ENCODE measurements at regions not wholly inside any gene's neighbourhood (a gene's known extent, or its start where the extent isn't known, plus 50 kb on each side); places are given as distances from the start of the nearest gene placed in this dataset.
"Not testable (repeated sequence)": the region's sequence is repeated elsewhere in the genome, so short reads cannot be mapped to it uniquely, and the experiment has no call there.

DNA sequence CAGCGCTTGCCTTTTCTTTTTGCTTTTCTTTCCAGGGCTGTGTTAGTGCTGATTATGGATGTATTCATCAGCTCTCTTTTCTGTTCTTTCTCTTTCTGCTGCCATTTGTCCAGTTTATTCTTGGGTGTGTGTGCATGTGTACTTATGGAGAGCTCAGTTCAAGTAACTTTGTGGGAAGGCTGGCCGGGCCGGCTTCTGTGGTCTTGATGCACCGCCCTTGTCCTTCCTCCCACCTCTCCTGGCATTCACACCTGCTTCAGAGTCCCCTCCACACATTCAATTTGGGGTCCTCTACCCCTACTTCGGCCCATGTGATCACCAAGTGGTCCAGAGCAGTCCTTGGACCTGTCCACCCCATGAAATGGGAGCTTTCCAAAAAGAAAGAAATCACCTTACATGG, 202.7 kb downstream of the BCL2L11 start:
- TF ChIP-seq, protein P1, sequence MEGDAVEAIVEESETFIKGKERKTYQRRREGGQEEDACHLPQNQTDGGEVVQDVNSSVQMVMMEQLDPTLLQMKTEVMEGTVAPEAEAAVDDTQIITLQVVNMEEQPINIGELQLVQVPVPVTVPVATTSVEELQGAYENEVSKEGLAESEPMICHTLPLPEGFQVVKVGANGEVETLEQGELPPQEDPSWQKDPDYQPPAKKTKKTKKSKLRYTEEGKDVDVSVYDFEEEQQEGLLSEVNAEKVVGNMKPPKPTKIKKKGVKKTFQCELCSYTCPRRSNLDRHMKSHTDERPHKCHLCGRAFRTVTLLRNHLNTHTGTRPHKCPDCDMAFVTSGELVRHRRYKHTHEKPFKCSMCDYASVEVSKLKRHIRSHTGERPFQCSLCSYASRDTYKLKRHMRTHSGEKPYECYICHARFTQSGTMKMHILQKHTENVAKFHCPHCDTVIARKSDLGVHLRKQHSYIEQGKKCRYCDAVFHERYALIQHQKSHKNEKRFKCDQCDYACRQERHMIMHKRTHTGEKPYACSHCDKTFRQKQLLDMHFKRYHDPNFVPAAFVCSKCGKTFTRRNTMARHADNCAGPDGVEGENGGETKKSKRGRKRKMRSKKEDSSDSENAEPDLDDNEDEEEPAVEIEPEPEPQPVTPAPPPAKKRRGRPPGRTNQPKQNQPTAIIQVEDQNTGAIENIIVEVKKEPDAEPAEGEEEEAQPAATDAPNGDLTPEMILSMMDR (IDR thresholded peaks at IDR 0.05): not testable (repeated sequence)
- TF ChIP-seq EZH2 (IDR thresholded peaks at IDR 0.05): not testable (repeated sequence)

All from neural progenitor cell (in vitro differentiated cells).